Omental fat pad (tissue), 3 donors: ENCODE measurements at regions not wholly inside any gene's neighbourhood (a gene's known extent, or its start where the extent isn't known, plus 50 kb on each side); places are given as distances from the start of the nearest gene placed in this dataset.

Experiments
- ATAC-seq: fragments of 150-250 bp; one replicate; pipeline ENCODE4 v1.9.1; 2016; ENCODE audit warnings: mild to moderate bottlenecking, moderate library complexity; ENCODE audit not compliant: low FRiP score
- DNase-seq: peaks from one replicate; pipeline ENCODE4 v3.0.0-alpha.2; 2019; ENCODE audit warnings: low spot score
- TF ChIP-seq, protein P1 (sequence below), 3 donors: fragments of 450-650 bp; IDR thresholded peaks; one replicate each; pipeline ENCODE4 v1.5.1; 2016 to 2017; ENCODE audit warnings: antibody characterized with exemption in 3 of 3, mild to moderate bottlenecking in 3 of 3, moderate library complexity in 2 of 3

GRCh38 chr2:16279641-16280040 is 339.3 kb downstream of the MYCN start:
- DNase-seq (no peak), ATAC-seq (no peak)
- TF ChIP-seq, protein P1, sequence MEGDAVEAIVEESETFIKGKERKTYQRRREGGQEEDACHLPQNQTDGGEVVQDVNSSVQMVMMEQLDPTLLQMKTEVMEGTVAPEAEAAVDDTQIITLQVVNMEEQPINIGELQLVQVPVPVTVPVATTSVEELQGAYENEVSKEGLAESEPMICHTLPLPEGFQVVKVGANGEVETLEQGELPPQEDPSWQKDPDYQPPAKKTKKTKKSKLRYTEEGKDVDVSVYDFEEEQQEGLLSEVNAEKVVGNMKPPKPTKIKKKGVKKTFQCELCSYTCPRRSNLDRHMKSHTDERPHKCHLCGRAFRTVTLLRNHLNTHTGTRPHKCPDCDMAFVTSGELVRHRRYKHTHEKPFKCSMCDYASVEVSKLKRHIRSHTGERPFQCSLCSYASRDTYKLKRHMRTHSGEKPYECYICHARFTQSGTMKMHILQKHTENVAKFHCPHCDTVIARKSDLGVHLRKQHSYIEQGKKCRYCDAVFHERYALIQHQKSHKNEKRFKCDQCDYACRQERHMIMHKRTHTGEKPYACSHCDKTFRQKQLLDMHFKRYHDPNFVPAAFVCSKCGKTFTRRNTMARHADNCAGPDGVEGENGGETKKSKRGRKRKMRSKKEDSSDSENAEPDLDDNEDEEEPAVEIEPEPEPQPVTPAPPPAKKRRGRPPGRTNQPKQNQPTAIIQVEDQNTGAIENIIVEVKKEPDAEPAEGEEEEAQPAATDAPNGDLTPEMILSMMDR (IDR thresholded peaks at IDR 0.05) = no peak

DNA sequence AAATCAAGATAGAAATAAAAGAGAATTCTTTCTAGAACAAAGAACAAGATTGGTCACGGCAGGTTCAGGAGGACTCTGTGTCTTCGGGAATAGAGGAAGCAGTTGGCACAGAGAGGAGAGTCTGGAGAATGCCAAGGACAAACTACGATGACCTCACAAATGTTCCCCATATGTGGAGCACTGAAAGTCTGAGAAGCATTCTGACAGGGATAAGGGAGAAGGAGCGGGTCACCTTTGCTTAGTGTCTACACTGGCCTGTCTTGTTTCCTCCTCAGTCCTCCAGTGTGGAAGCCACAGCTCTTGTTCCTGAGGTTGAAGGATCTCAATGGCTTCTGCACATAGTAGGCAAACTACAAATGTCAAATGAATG is 338.8 kb downstream of the MYCN start:
- TF ChIP-seq, protein P1 (IDR thresholded peaks at IDR 0.05) = no peak
- ATAC-seq (no peak), DNase-seq (no peak)

DNA sequence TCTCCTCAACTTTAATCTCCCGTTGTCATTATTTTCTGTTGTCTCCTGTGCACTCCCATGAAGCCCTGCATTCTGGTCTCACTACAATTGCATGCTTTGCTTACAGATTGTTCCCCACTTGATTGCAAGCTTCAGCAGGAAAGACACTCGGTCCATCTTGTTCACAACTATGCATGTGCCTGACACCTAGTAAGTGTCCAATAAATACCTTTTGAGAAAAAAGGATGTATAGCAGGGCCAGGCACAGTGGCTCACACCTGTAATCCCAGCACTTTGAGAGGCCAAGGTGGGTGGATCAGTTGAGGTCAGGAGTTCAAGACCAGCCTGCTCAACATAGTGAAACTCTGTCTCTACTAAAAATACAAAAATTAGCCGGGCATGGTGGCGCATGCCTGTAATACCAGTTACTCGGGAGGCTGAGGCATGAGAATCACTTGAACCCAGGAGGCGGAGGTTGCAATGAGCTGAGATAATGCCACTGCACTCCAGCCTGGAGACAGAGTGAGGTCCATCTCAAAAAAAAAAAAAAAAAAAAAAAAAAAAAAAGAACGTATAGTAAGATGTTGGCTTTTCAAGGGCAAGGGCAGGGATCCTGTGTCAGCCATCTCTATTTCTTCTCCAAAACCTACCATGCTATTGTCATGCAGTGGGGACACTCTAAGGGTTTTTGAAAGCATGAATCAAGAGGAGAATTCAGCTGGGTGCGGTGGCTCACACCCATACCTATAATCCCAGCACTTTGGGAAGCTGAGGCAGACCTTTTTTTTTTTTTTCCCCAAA is 338.3 kb downstream of the MYCN start:
- TF ChIP-seq, protein P1 (IDR thresholded peaks at IDR 0.05) = no peak
- ATAC-seq (no peak), DNase-seq (no peak)

DNA sequence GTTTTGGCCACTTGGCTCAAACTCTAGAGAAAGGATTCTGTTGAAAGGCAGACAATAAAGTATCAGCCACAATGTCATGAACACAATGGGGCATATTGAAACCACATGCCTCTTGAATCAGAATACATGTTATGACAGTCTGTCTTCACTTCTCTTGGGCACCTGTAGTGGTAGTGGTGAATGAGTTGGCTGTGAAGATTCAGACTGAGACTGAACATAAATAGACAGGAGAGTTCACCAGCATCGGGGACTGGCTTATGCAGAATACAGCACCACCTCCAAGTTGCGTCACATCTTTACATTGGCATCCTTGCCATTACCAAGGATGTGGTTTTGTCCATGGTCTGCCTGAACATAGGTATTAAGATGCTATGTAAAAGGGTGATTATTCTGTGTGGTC is 336.8 kb downstream of the MYCN start:
- ATAC-seq (no peak), DNase-seq (no peak)

GRCh38 chr2:16275661-16276060 is 335.3 kb downstream of the MYCN start:
- DNase-seq (no peak), ATAC-seq (no peak)
- TF ChIP-seq, protein P1 (IDR thresholded peaks at IDR 0.05) = no peak

More for the DNA sequence above, 336.8 kb downstream of the MYCN start:
- TF ChIP-seq, protein P1 (IDR thresholded peaks at IDR 0.05) = no peak

GRCh38 chr2:16275131-16275530 is 334.8 kb downstream of the MYCN start:
- TF ChIP-seq, protein P1 (IDR thresholded peaks at IDR 0.05) = no peak
- ATAC-seq (no peak), DNase-seq (no peak)

- DNase-seq (no peak), ATAC-seq (no peak)
- TF ChIP-seq, protein P1 (IDR thresholded peaks at IDR 0.05) = no peak
Measured at GRCh38 chr2:16273111-16273510, 332.8 kb downstream of the MYCN start.
